ENCODE measurements at regions not wholly inside any gene's neighbourhood (a gene's known extent, or its start where the extent isn't known, plus 50 kb on each side); places are given as distances from the start of the nearest gene placed in this dataset.

DNA sequence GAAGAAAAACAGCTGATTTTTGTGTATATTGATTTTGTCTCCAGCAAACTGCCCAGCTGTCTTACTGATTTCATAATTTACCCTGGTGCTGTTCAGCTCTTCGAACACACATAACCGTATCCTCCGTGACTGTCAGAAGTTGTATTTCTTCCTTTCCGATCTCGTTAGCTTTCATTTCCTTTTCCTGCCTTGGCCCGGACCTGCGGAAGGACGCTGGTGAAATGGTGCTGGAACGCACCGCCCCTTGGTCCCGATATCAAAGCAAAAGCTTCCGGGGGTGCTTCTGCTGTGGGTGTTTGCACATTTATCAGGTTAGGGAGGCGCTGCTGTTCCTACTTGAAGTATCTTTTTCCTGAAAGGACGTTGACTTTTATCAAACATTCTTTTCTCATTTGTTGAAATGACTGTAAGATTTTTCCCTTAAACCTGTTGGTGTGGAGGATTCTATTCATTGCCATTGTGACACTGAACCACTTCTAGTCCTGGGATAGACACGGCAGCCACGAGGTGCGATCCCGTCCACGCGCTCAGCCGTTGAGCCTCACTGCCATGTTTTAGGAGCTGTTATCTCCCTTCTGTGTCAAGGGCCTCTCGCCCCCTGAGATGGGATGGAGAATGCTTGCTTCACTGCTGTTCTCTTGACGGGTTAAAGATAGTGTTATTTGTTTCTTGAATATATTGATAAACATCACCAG is 72.6 kb downstream of the FOXL3 start:
- H3K9me3 ChIP-seq (ENCODE audit: control insufficient read depth in 1 of 2, insufficient read depth in 1 of 2, low read depth in 1 of 2, low read length in 2 of 2): peaks cover 0 to 6% of the 10 kb centered on the region in 2 experiments; a peak in 1 of 4 replicates
- no peaks in the 10 kb centered on the region for H3K9me2 ChIP-seq (ENCODE audit: insufficient read depth)
- ChIA-PET POLR2A (no interaction called here), CTCF (no interaction called here), RAD21 (ENCODE audit: low non-redundant PET in 1 of 2, low total read pairs in 2 of 2, uncharacterized antibody in 2 of 2, unreplicated experiment in 2 of 2) (no interaction called here)
- no peak overlapping the region for H3K4me3 ChIP-seq (replicated peaks in 1 of 2; ENCODE audit: low read depth in 1 of 2, low read length in 2 of 2)
- no peaks in the 10 kb centered on the region for H3K36me3 ChIP-seq (ENCODE audit: control insufficient read depth in 1 of 2, insufficient read depth in 2 of 2, low read length in 2 of 2)
- H3K4me2 ChIP-seq (ENCODE audit: low read length): no peak overlapping the region
- H3K4me1 ChIP-seq (ENCODE audit: control insufficient read depth in 1 of 2, insufficient read depth in 2 of 2, low read length in 2 of 2): no peaks in the 10 kb centered on the region
- H3K27ac ChIP-seq (ENCODE audit: low read depth, low read length): no peak overlapping the region
- no peaks in the 10 kb centered on the region for H3K79me2 ChIP-seq (ENCODE audit: insufficient read depth, low read length)
- ATAC-seq (no peak), DNase-seq (ENCODE audit: low read depth, low spot score) (no peak)
- H3K9ac ChIP-seq (ENCODE audit: low read length): no peak overlapping the region
- H3K27me3 ChIP-seq (ENCODE audit: insufficient read depth, low read length): peaks cover 13% of the 10 kb centered on the region; the same call in 1 of the 2 replicates
- no peaks in the 10 kb centered on the region for H4K20me1 ChIP-seq (ENCODE audit: insufficient read depth)
- intact Hi-C loops (cut with micrococcal nuclease): no loop called here
- BruUV-seq (replicated peaks): no TSS peak
- H2AFZ ChIP-seq (ENCODE audit: low read depth, low read length, poor library complexity, severe bottlenecking): no peak overlapping the region
- TF ChIP-seq EZH2 (IDR thresholded peaks at IDR 0.05) (no peak), ELF1 (IDR thresholded peaks at IDR 0.05; ENCODE audit: borderline replicate concordance, low read depth) (no peak), ZNF274 (IDR thresholded peaks at IDR 0.05; ENCODE audit: low read depth, low read length) (no peak), TCF7L2 (IDR thresholded peaks at IDR 0.05; ENCODE audit: borderline replicate concordance, extremely low read depth, insufficient read depth, insufficient read length) (no peak)

DNA sequence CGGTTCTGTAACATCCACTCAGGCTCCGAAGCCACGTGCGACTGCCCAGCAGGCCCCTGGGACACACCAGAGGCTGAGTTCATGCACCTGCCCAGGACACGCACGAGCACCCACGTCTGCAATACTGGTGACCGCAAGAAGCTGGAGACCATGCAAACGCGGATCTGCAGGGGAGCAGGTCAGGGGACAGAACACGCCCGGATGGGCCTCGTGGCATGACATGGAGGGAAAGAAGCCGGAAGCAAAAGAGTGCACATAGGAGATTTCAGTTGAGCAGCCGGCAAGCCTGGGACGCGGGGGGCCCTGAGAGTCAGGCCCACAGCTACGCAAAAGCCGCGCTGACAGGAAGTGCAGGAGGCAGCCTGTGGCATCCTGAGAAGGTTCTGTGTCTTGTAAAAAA is 73.7 kb downstream of the FOXL3 start:
- Histone ChIP-seq H4K20me1 (ENCODE audit: insufficient read depth) (no peaks in the 10 kb centered on the region), H3K79me2 (ENCODE audit: insufficient read depth, low read length) (no peaks in the 10 kb centered on the region), H3K4me1 (ENCODE audit: control insufficient read depth in 1 of 2, insufficient read depth in 2 of 2, low read length in 2 of 2) (no peaks in the 10 kb centered on the region), H3K27ac (ENCODE audit: low read depth, low read length) (no peak overlapping the region), H3K9ac (ENCODE audit: low read length) (no peak overlapping the region), H3K9me2 (ENCODE audit: insufficient read depth) (no peaks in the 10 kb centered on the region), H3K4me2 (ENCODE audit: low read length) (no peak overlapping the region), H2AFZ (ENCODE audit: low read depth, low read length, poor library complexity, severe bottlenecking) (no peak overlapping the region), H3K9me3 (ENCODE audit: control insufficient read depth in 1 of 2, insufficient read depth in 1 of 2, low read depth in 1 of 2, low read length in 2 of 2) (peaks cover 0 to 2% of the 10 kb centered on the region in 2 experiments; a peak in 1 of 4 replicates), H3K36me3 (ENCODE audit: control insufficient read depth in 1 of 2, insufficient read depth in 2 of 2, low read length in 2 of 2) (no peaks in the 10 kb centered on the region), H3K4me3 (replicated peaks in 1 of 2; ENCODE audit: low read depth in 1 of 2, low read length in 2 of 2) (no peak overlapping the region), H3K27me3 (ENCODE audit: insufficient read depth, low read length) (peaks cover 13% of the 10 kb centered on the region; the same call in 1 of the 2 replicates)
- POLR2A ChIA-PET: no interaction called here
- RAD21 ChIA-PET (ENCODE audit: low non-redundant PET in 1 of 2, low total read pairs in 2 of 2, uncharacterized antibody in 2 of 2, unreplicated experiment in 2 of 2): no interaction called here
- ATAC-seq (no peak), DNase-seq (ENCODE audit: low read depth, low spot score) (no peak)
- BruUV-seq (replicated peaks): no TSS peak
- intact Hi-C loops (cut with micrococcal nuclease): no loop called here
- CTCF ChIA-PET: no interaction called here
- no peak for TF ChIP-seq YY1 (IDR thresholded peaks at IDR 0.05; ENCODE audit: extremely low read depth, insufficient replicate concordance, low read depth, low read length)
- TF ChIP-seq, protein P1, sequence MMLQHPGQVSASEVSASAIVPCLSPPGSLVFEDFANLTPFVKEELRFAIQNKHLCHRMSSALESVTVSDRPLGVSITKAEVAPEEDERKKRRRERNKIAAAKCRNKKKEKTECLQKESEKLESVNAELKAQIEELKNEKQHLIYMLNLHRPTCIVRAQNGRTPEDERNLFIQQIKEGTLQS (IDR thresholded peaks at IDR 0.05): no peak
